Osteocyte (in vitro differentiated cells): ENCODE measurements at regions not wholly inside any gene's neighbourhood (a gene's known extent, or its start where the extent isn't known, plus 50 kb on each side); places are given as distances from the start of the nearest gene placed in this dataset.
A peak's percentile ranks its signal among the peaks of the same experiment; 100 is the strongest.
"Not testable (repeated sequence)": the region's sequence is repeated elsewhere in the genome, so short reads cannot be mapped to it uniquely, and the experiment has no call there.

Source experiments
- DNase-seq: peaks from one replicate; pipeline ENCODE4 v3.0.0; 2021; ENCODE audit warnings: mixed read lengths; ENCODE audit not compliant: unreplicated experiment; ENCODE audit errors: extremely low spot score
- H3K27ac Mint-ChIP-seq: one replicate; pipeline ENCODE4 v1.8.0; 2021; ENCODE audit warnings: mild to moderate bottlenecking, mixed read lengths; ENCODE audit not compliant: unreplicated experiment
- H3K27me3 Mint-ChIP-seq: one replicate; pipeline ENCODE4 v1.8.0; 2021; ENCODE audit warnings: mixed read lengths; ENCODE audit not compliant: unreplicated experiment
- H3K36me3 Mint-ChIP-seq: one replicate; pipeline ENCODE4 v1.8.0; 2021; ENCODE audit warnings: mixed read lengths; ENCODE audit not compliant: unreplicated experiment
- H3K4me1 Mint-ChIP-seq: one replicate; pipeline ENCODE4 v1.8.0; 2021; ENCODE audit warnings: mixed read lengths; ENCODE audit not compliant: unreplicated experiment
- H3K4me3 Mint-ChIP-seq: one replicate; pipeline ENCODE4 v1.8.0; 2021; ENCODE audit warnings: mild to moderate bottlenecking, moderate library complexity, mixed read lengths; ENCODE audit not compliant: unreplicated experiment
- H3K9me3 Mint-ChIP-seq: one replicate; pipeline ENCODE4 v1.8.0; 2021; ENCODE audit warnings: mixed read lengths; ENCODE audit not compliant: unreplicated experiment
- TF ChIP-seq, protein P1 (sequence below): fragments of 200-600 bp; sonication (generic); IDR thresholded peaks from 2 replicates; pipeline ENCODE4 v1.5.0; 2021; ENCODE audit warnings: antibody characterized with exemption, mild to moderate bottlenecking, moderate library complexity

- TF ChIP-seq, protein P1, sequence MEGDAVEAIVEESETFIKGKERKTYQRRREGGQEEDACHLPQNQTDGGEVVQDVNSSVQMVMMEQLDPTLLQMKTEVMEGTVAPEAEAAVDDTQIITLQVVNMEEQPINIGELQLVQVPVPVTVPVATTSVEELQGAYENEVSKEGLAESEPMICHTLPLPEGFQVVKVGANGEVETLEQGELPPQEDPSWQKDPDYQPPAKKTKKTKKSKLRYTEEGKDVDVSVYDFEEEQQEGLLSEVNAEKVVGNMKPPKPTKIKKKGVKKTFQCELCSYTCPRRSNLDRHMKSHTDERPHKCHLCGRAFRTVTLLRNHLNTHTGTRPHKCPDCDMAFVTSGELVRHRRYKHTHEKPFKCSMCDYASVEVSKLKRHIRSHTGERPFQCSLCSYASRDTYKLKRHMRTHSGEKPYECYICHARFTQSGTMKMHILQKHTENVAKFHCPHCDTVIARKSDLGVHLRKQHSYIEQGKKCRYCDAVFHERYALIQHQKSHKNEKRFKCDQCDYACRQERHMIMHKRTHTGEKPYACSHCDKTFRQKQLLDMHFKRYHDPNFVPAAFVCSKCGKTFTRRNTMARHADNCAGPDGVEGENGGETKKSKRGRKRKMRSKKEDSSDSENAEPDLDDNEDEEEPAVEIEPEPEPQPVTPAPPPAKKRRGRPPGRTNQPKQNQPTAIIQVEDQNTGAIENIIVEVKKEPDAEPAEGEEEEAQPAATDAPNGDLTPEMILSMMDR, result no peak
- H3K27me3 Mint-ChIP-seq, result peaks cover 12% of the 10 kb centered on the region
- H3K9me3 Mint-ChIP-seq, result no peaks in the 10 kb centered on the region
- H3K36me3 Mint-ChIP-seq, result no peaks in the 10 kb centered on the region
- peaks cover 11% of the 10 kb centered on the region for H3K4me1 Mint-ChIP-seq
- peak overlapping the region; percentile 68 for H3K4me3 Mint-ChIP-seq
- peak overlapping the region; percentile 89 for H3K27ac Mint-ChIP-seq
- DNase-seq, result no peak
Observed at GRCh38 chr1:117735045-117735992, 129.5 kb downstream of the TENT5C start.

GRCh38 chr1:117739504-117739903, 133.7 kb downstream of the TENT5C start:
- TF ChIP-seq, protein P1, result no peak
- Mint-ChIP-seq H3K27ac (no peak overlapping the region), H3K27me3 (peaks cover 31% of the 10 kb centered on the region), H3K4me3 (no peak overlapping the region), H3K4me1 (peaks cover 11% of the 10 kb centered on the region), H3K36me3 (no peaks in the 10 kb centered on the region), H3K9me3 (peaks cover 10% of the 10 kb centered on the region)
- no peak for DNase-seq

GRCh38 chr1:117740496-117740895, 134.6 kb downstream of the TENT5C start:
- H3K9me3 Mint-ChIP-seq, result peaks cover 10% of the 10 kb centered on the region
- no peak overlapping the region for H3K27ac Mint-ChIP-seq
- H3K4me3 Mint-ChIP-seq, result no peak overlapping the region
- DNase-seq, result no peak
- TF ChIP-seq, protein P1, result no peak
- H3K27me3 Mint-ChIP-seq, result peaks cover 38% of the 10 kb centered on the region
- no peaks in the 10 kb centered on the region for H3K36me3 Mint-ChIP-seq
- H3K4me1 Mint-ChIP-seq, result peaks cover under 1% of the 10 kb centered on the region

DNA sequence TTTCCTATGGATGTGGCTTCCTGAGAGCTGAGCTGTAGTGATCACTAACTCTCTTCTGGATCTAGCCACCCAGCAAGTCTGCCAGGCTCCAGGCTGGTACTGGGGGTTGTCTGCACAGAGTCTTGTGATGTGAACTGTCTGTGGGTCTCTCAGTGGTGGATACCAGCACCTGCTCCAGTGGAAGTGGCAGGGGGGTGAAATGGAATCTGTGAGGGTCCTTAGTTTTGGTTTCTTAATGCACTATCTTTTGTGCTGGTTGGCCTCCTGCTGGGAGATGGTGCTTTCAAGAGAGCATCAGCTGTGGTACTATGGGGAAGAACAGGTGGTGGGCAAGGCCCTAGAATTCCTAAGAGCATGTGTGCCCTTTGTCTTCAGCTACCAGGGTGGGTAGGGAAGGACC, 140.7 kb downstream of the TENT5C start:
- H3K36me3 Mint-ChIP-seq, H3K4me1 Mint-ChIP-seq, H3K27ac Mint-ChIP-seq, DNase-seq, H3K4me3 Mint-ChIP-seq: not testable (repeated sequence)
- H3K9me3 Mint-ChIP-seq, result peaks cover 13% of the 10 kb centered on the region
- H3K27me3 Mint-ChIP-seq, result peaks cover 45% of the 10 kb centered on the region

DNA sequence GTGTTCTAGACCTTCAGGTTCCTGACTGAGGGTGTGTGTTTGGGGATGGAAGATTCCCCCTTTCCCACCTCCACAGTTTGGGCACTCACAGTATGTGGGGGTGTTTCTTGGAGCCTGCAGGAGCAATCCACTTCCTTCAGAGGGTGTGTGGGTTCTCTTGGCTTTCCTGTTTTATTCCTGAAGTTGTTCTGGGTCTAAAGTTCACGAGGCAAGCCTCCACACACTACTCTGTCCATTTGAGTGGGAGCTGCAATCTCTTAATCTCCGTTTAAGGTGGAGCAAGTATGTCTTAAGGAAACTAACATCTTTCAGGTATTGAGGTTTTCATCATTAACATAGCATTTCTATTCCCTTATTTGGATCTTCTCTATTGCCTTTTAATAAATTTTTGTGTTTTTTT, 141.8 kb downstream of the TENT5C start:
- H3K36me3 Mint-ChIP-seq, result no peaks in the 10 kb centered on the region
- DNase-seq, result no peak
- H3K9me3 Mint-ChIP-seq, result peaks cover 7% of the 10 kb centered on the region
- H3K4me1 Mint-ChIP-seq, result no peaks in the 10 kb centered on the region
- no peak overlapping the region for H3K4me3 Mint-ChIP-seq
- TF ChIP-seq, protein P1, result no peak
- H3K27ac Mint-ChIP-seq, result no peak overlapping the region
- peaks cover 39% of the 10 kb centered on the region for H3K27me3 Mint-ChIP-seq
